Keratinocyte (primary cell): ENCODE measurements at regions not wholly inside any gene's neighbourhood (a gene's known extent, or its start where the extent isn't known, plus 50 kb on each side); places are given as distances from the start of the nearest gene placed in this dataset.

ENCODE experiments used
- DNase-seq: peaks from one replicate; pipeline ENCODE4 v3.0.0-alpha.2; 2011; ENCODE audit warnings: low read depth, missing footprints, low spot score
- FAIRE-seq: peaks from 2 replicates; lab custom pipeline; 2011; peaks lifted over from hg19 to GRCh38; lab: Jason Lieb, UNC
- H2AFZ ChIP-seq: 2 replicates; pipeline ENCODE4 v1.6.0; 2012; ENCODE audit warnings: low read length, control low read depth, inconsistent platforms; ENCODE audit not compliant: control insufficient read depth
- H3K27ac ChIP-seq: 2 replicates; pipeline ENCODE4 v1.5.1; 2011; ENCODE audit warnings: low read length; ENCODE audit not compliant: control insufficient read depth, insufficient read depth
- H3K27me3 ChIP-seq: 3 replicates; pipeline ENCODE4 v1.6.0; 2011; ENCODE audit warnings: low read length; ENCODE audit not compliant: control insufficient read depth, insufficient read depth; ENCODE audit errors: extremely low read depth
- H3K36me3 ChIP-seq, 2 experiments: 2 replicates in 1 of 2; 3 replicates in 1 of 2; pipeline ENCODE4 v1.5.1; 2011; ENCODE audit warnings: low read length in 2 of 2, mild to moderate bottlenecking in 1 of 2; ENCODE audit not compliant: control insufficient read depth in 2 of 2, insufficient read depth in 2 of 2; ENCODE audit errors: extremely low read depth in 1 of 2
- H3K4me1 ChIP-seq: 3 replicates; pipeline ENCODE4 v1.5.1; 2011; ENCODE audit warnings: low read length; ENCODE audit not compliant: control insufficient read depth, insufficient read depth; ENCODE audit errors: extremely low read depth
- H3K4me2 ChIP-seq: 3 replicates; pipeline ENCODE4 v1.6.0; 2011; ENCODE audit warnings: low read depth, low read length; ENCODE audit not compliant: control insufficient read depth, insufficient read depth; ENCODE audit errors: extremely low read depth
- H3K4me3 ChIP-seq, 3 experiments: fragments of 200-600 bp in 1 of 3; sonication (generic) in 1 of 3; 2 replicates in 2 of 3; 3 replicates in 1 of 3; pipeline ENCODE4 v1.5.1; 2011 to 2016; ENCODE audit warnings: low read length in 3 of 3, mild to moderate bottlenecking in 3 of 3, control low read depth in 2 of 3, inconsistent platforms in 1 of 3, low read depth in 1 of 3, mixed read lengths in 1 of 3, mixed run types in 1 of 3, moderate library complexity in 1 of 3; ENCODE audit not compliant: control insufficient read depth in 2 of 3, insufficient read depth in 2 of 3; ENCODE audit errors: extremely low read depth in 1 of 3
- H3K79me2 ChIP-seq: 2 replicates; pipeline ENCODE4 v1.6.0; 2012; ENCODE audit warnings: low read length; ENCODE audit not compliant: control insufficient read depth, insufficient read depth
- H3K9ac ChIP-seq: 3 replicates; pipeline ENCODE4 v1.6.0; 2011; ENCODE audit warnings: low read length; ENCODE audit not compliant: control insufficient read depth, insufficient read depth; ENCODE audit errors: extremely low read depth
- H3K9me1 ChIP-seq: 3 replicates; pipeline ENCODE4 v1.6.0; 2011; ENCODE audit warnings: low read length; ENCODE audit not compliant: control insufficient read depth, insufficient read depth; ENCODE audit errors: extremely low read depth
- H3K9me3 ChIP-seq: 2 replicates; pipeline ENCODE4 v1.5.1; 2012; ENCODE audit warnings: low read depth, low read length; ENCODE audit not compliant: control insufficient read depth
- H4K20me1 ChIP-seq: 3 replicates; pipeline ENCODE4 v1.6.0; 2011; ENCODE audit warnings: low read length; ENCODE audit not compliant: control insufficient read depth, insufficient read depth; ENCODE audit errors: extremely low read depth
- EZH2 ChIP-seq: IDR thresholded peaks from one replicate; pipeline ENCODE4 v1.6.1; 2012; ENCODE audit warnings: inconsistent platforms, mild to moderate bottlenecking, low read length, moderate library complexity
- dilution Hi-C: fragments of 300-500 bp; cut with MboI; formaldehyde crosslinking; loops from one replicate; pipeline ENCODE4 v1.7.0; 2020; ENCODE audit warnings: low sequenced_read_pairs; ENCODE audit not compliant: extremely low pct_ligation_motif_present
- TF ChIP-seq, protein P1 (sequence below), 3 experiments: IDR thresholded peaks in 1 of 3; conservative IDR thresholded peaks in 1 of 3; optimal IDR thresholded peaks in 1 of 3; 2 replicates in 2 of 3; 3 replicates in 1 of 3; pipeline versions ENCODE3 to v1.5.1; 2011; ENCODE audit warnings: low read length in 3 of 3, mild to moderate bottlenecking in 3 of 3, moderate library complexity in 2 of 3, control low read depth in 1 of 3, inconsistent platforms in 1 of 3; ENCODE audit not compliant: insufficient read depth in 2 of 3; ENCODE audit errors: extremely low read depth in 1 of 3

DNA sequence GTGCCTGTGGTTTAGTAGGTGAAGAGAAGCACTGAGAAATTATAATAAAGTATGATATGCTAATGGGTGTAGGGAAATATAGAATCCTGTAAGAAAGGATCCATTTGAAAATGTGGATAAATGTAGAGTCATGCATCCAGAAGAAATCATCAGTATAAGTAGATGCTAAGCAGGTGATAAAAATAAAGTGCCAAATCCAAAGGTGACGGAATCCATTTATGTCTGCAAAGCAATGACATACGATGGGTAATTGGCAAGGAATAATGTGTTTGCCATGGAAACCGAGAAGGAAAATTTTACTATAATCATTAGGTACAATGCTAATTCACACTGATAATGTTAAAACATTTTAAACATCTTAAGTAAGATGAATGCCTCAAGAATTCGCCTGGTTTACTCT, 163.0 kb downstream of the OPN5 start:
- DNase-seq (no peak), FAIRE-seq (no peak)
- TF ChIP-seq EZH2 = no peak
- TF ChIP-seq, protein P1, sequence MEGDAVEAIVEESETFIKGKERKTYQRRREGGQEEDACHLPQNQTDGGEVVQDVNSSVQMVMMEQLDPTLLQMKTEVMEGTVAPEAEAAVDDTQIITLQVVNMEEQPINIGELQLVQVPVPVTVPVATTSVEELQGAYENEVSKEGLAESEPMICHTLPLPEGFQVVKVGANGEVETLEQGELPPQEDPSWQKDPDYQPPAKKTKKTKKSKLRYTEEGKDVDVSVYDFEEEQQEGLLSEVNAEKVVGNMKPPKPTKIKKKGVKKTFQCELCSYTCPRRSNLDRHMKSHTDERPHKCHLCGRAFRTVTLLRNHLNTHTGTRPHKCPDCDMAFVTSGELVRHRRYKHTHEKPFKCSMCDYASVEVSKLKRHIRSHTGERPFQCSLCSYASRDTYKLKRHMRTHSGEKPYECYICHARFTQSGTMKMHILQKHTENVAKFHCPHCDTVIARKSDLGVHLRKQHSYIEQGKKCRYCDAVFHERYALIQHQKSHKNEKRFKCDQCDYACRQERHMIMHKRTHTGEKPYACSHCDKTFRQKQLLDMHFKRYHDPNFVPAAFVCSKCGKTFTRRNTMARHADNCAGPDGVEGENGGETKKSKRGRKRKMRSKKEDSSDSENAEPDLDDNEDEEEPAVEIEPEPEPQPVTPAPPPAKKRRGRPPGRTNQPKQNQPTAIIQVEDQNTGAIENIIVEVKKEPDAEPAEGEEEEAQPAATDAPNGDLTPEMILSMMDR (optimal IDR thresholded peaks at IDR 0.05 in 1 of 3, IDR thresholded peaks at IDR 0.05 in 1 of 3, conservative IDR thresholded peaks at IDR 0.05 in 1 of 3; ENCODE audit: extremely low read depth in 1 of 3, insufficient read depth in 2 of 3, low read length in 3 of 3) = no peak
- no peak overlapping the region for H3K9ac ChIP-seq
- H3K9me1 ChIP-seq = no peaks in the 10 kb centered on the region
- no peak overlapping the region for H3K4me2 ChIP-seq
- no peak overlapping the region for H3K4me3 ChIP-seq
- no peak overlapping the region for H2AFZ ChIP-seq
- H3K79me2 ChIP-seq = no peaks in the 10 kb centered on the region
- no peaks in the 10 kb centered on the region for H3K27me3 ChIP-seq
- H3K4me1 ChIP-seq = no peaks in the 10 kb centered on the region
- no peaks in the 10 kb centered on the region for H3K36me3 ChIP-seq
- H4K20me1 ChIP-seq = no peaks in the 10 kb centered on the region
- H3K9me3 ChIP-seq = no peaks in the 10 kb centered on the region
- dilution Hi-C loops = no loop called here
- no peak overlapping the region for H3K27ac ChIP-seq

DNA sequence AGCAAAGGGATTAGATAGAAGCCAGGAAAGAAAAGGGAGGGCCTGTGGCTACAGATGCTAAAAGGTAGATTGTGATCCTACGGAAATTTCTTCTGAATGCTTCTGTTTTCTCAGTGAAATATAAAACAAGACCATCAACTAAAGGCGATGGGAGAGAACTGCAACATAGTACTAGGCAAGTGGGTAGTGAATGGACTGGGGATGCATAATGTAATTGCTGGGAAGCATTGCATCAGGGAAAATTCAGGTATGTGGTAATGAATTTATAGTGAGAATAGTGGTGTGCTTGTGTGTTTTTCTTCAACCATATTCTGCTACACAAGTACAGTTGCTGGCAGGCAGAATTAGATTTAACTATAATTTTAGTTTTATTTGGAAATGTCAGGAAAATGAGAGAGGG, 156.6 kb downstream of the OPN5 start:
- dilution Hi-C loops = no loop called here
- no peaks in the 10 kb centered on the region for H4K20me1 ChIP-seq
- no peaks in the 10 kb centered on the region for H3K9me3 ChIP-seq
- TF ChIP-seq EZH2 = no peak
- TF ChIP-seq, protein P1 (optimal IDR thresholded peaks at IDR 0.05 in 1 of 3, IDR thresholded peaks at IDR 0.05 in 1 of 3, conservative IDR thresholded peaks at IDR 0.05 in 1 of 3; ENCODE audit: extremely low read depth in 1 of 3, insufficient read depth in 2 of 3, low read length in 3 of 3) = no peak
- H3K9me1 ChIP-seq = no peaks in the 10 kb centered on the region
- no peak overlapping the region for H2AFZ ChIP-seq
- no peak overlapping the region for H3K27ac ChIP-seq
- FAIRE-seq (no peak), DNase-seq (no peak)
- no peak overlapping the region for H3K4me2 ChIP-seq
- H3K79me2 ChIP-seq = no peaks in the 10 kb centered on the region
- no peaks in the 10 kb centered on the region for H3K36me3 ChIP-seq
- no peak overlapping the region for H3K4me3 ChIP-seq
- H3K9ac ChIP-seq = no peak overlapping the region
- H3K4me1 ChIP-seq = no peaks in the 10 kb centered on the region
- H3K27me3 ChIP-seq = no peaks in the 10 kb centered on the region
